ENCODE measurements at regions not wholly inside any gene's neighbourhood (a gene's known extent, or its start where the extent isn't known, plus 50 kb on each side); places are given as distances from the start of the nearest gene placed in this dataset.
A peak's percentile ranks its signal among the peaks of the same experiment; 100 is the strongest.
"Not testable (repeated sequence)": the region's sequence is repeated elsewhere in the genome, so short reads cannot be mapped to it uniquely, and the experiment has no call there.

GRCh38 chr18:4921548-4921947, 275.5 kb downstream of the AKAIN1 start:
- CTCF ChIA-PET, result no interaction called here
- H3K4me2 ChIP-seq, result no peak overlapping the region
- H3K27ac ChIP-seq, result no peak overlapping the region
- no peak for TF ChIP-seq MYC (IDR thresholded peaks at IDR 0.05; ENCODE audit: borderline replicate concordance, low read length)
- TF ChIP-seq MAFK (IDR thresholded peaks at IDR 0.05; ENCODE audit: partially characterized antibody), result peak; percentile 18
- no peak overlapping the region for H3K4me3 ChIP-seq
- no peaks in the 10 kb centered on the region for H3K4me1 ChIP-seq
- FAIRE-seq (no peak), DNase-seq (ENCODE audit: low read depth in 1 of 2, low spot score in 1 of 2) (no peak), ATAC-seq (no peak)
- POLR2A ChIA-PET, result no interaction called here
- H3K9me3 ChIP-seq, result no peaks in the 10 kb centered on the region

DNA sequence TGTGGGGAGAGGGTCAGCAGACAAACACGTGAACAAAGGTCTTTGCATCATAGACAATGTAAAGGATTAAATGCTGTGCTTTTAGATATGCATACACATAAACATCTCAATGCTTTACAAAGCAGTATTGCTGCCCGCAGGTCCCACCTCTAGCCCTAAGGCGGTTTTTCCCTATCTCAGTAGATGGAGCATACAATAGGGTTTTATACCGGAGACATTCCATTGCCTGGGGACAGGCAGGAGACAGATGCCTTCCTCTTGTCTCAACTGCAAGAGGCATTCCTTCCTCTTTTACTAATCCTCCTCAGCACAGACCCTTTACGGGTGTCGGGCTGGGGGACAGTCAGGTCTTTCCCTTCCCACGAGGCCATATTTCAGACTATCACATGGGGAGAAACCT, 279.5 kb downstream of the AKAIN1 start:
- POLR2A ChIA-PET; ATAC-seq; DNase-seq (ENCODE audit: low read depth in 1 of 2, low spot score in 1 of 2); H3K4me3 ChIP-seq; H3K9me3 ChIP-seq; FAIRE-seq; H3K27ac ChIP-seq; CTCF ChIA-PET; H3K4me2 ChIP-seq; H3K4me1 ChIP-seq: not testable (repeated sequence)
- WGBS (ENCODE audit: missing lambda C conversion rate), result 0% methylated on average over 4 of the region's 7 CpGs

GRCh38 chr18:4908328-4908727, 288.7 kb downstream of the AKAIN1 start:
- no peaks in the 10 kb centered on the region for H3K9me3 ChIP-seq
- ChIA-PET POLR2A (no interaction called here), CTCF (no interaction called here)
- TF ChIP-seq MYC (IDR thresholded peaks at IDR 0.05; ENCODE audit: borderline replicate concordance, low read length) (no peak), FOSB (CRISPR knock-in tag; IDR thresholded peaks at IDR 0.05) (no peak), HOXB13 (CRISPR knock-in tag; IDR thresholded peaks at IDR 0.05; ENCODE audit: low read depth) (no peak)
- 2% methylated on average over 3 of the region's 3 CpGs for WGBS (ENCODE audit: missing lambda C conversion rate)
- no peaks in the 10 kb centered on the region for H3K4me1 ChIP-seq
- no peak overlapping the region for H3K27ac ChIP-seq
- DNase-seq (ENCODE audit: low read depth in 1 of 2, low spot score in 1 of 2) (no peak), ATAC-seq (no peak), FAIRE-seq (no peak)
- no peak overlapping the region for H3K4me3 ChIP-seq
- H3K4me2 ChIP-seq, result no peak overlapping the region

- H3K4me3 ChIP-seq, result no peak overlapping the region
- H3K27ac ChIP-seq, result no peak overlapping the region
- no peak overlapping the region for H3K4me2 ChIP-seq
- no peaks in the 10 kb centered on the region for H3K4me1 ChIP-seq
- CTCF ChIA-PET, result no interaction called here
- 15% methylated on average over 3 of the region's 3 CpGs for WGBS (ENCODE audit: missing lambda C conversion rate)
- no peak for FAIRE-seq
- no peaks in the 10 kb centered on the region for H3K9me3 ChIP-seq
- ATAC-seq, result no peak
- TF ChIP-seq POLR2A (IDR thresholded peaks at IDR 0.05; ENCODE audit: low read length) (no peak), ESRRA (IDR thresholded peaks at IDR 0.05; ENCODE audit: borderline replicate concordance, low read length) (no peak), TFCP2L1 (CRISPR knock-in tag; IDR thresholded peaks at IDR 0.05) (no peak), POLR2AphosphoS2 (conservative IDR thresholded peaks at IDR 0.05; ENCODE audit: low read length) (no peak), ZFP36 (IDR thresholded peaks at IDR 0.05; ENCODE audit: borderline replicate concordance, partially characterized antibody) (no peak), ZSCAN20 (CRISPR knock-in tag; IDR thresholded peaks at IDR 0.05) (no peak), CBX8 (IDR thresholded peaks at IDR 0.05) (no peak), RAD21 (conservative IDR thresholded peaks at IDR 0.05 in 1 of 2, IDR thresholded peaks at IDR 0.05 in 1 of 2) (no peak), MAZ (IDR thresholded peaks at IDR 0.05; ENCODE audit: borderline replicate concordance, low read depth, low read length) (no peak), KDM5A (IDR thresholded peaks at IDR 0.05) (no peak), FOSB (CRISPR knock-in tag; IDR thresholded peaks at IDR 0.05) (no peak), CBX2 (IDR thresholded peaks at IDR 0.05; ENCODE audit: borderline replicate concordance, low read depth) (no peak), NFE2L2 (conservative IDR thresholded peaks at IDR 0.05; ENCODE audit: low read length) (no peak), CHD4 (IDR thresholded peaks at IDR 0.05; ENCODE audit: borderline replicate concordance) (no peak), RCOR1 (IDR thresholded peaks at IDR 0.05; ENCODE audit: low read depth, low read length) (no peak), ZNF302 (CRISPR knock-in tag; IDR thresholded peaks at IDR 0.05) (no peak), FOXS1 (CRISPR knock-in tag; IDR thresholded peaks at IDR 0.05) (no peak), HDAC2 (IDR thresholded peaks at IDR 0.05) (no peak), RNF2 (IDR thresholded peaks at IDR 0.05; ENCODE audit: borderline replicate concordance, low read depth) (no peak)
- TF ChIP-seq, protein P1, sequence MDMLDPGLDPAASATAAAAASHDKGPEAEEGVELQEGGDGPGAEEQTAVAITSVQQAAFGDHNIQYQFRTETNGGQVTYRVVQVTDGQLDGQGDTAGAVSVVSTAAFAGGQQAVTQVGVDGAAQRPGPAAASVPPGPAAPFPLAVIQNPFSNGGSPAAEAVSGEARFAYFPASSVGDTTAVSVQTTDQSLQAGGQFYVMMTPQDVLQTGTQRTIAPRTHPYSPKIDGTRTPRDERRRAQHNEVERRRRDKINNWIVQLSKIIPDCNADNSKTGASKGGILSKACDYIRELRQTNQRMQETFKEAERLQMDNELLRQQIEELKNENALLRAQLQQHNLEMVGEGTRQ (IDR thresholded peaks at IDR 0.05), result no peak
- POLR2A ChIA-PET, result no interaction called here
- no peak for DNase-seq (ENCODE audit: low read depth in 1 of 2, low spot score in 1 of 2)
These were observed 290.2 kb downstream of the AKAIN1 start for GRCh38 chr18:4906856-4907255.

Data from A549 (cell line).